Mesenchymal stem cell (in vitro differentiated cells and primary cell): ENCODE measurements at regions not wholly inside any gene's neighbourhood (a gene's known extent, or its start where the extent isn't known, plus 50 kb on each side); places are given as distances from the start of the nearest gene placed in this dataset.

Source experiments
- DNase-seq: peaks from one replicate; pipeline ENCODE4 v3.0.0-alpha.2; 2013
- H2AFZ ChIP-seq: one replicate; pipeline ENCODE4 v1.6.1; 2013; ENCODE audit warnings: low read depth, mild to moderate bottlenecking, control low read depth, inconsistent platforms, low read length, moderate library complexity
- H2AK5ac ChIP-seq: 2 replicates; pipeline ENCODE4 v1.6.1; 2013; ENCODE audit warnings: low read length, moderate library complexity, mild to moderate bottlenecking, inconsistent platforms; ENCODE audit not compliant: severe bottlenecking
- H2BK120ac ChIP-seq: one replicate; pipeline ENCODE4 v1.6.1; 2013; ENCODE audit warnings: low read depth, mild to moderate bottlenecking, inconsistent platforms, low read length, moderate library complexity
- H2BK12ac ChIP-seq, 2 experiments: one replicate each; pipeline ENCODE4 v1.6.1; 2013; ENCODE audit warnings: inconsistent platforms in 2 of 2, low read length in 2 of 2, mild to moderate bottlenecking in 2 of 2, moderate library complexity in 2 of 2, control low read depth in 1 of 2
- H2BK15ac ChIP-seq: one replicate; pipeline ENCODE4 v1.6.1; 2013; ENCODE audit warnings: mild to moderate bottlenecking, low read depth, inconsistent platforms; ENCODE audit not compliant: poor library complexity, severe bottlenecking
- H2BK5ac ChIP-seq: 2 replicates; pipeline ENCODE4 v1.6.1; 2013; ENCODE audit warnings: low read depth, mild to moderate bottlenecking, low read length, control low read depth, inconsistent platforms; ENCODE audit not compliant: poor library complexity, severe bottlenecking
- H3K14ac ChIP-seq, 2 experiments: one replicate each; pipeline ENCODE4 v1.6.1; 2013; ENCODE audit warnings: inconsistent platforms in 2 of 2, low read length in 2 of 2, control low read depth in 1 of 2, mild to moderate bottlenecking in 1 of 2, moderate library complexity in 1 of 2
- H3K18ac ChIP-seq, 2 experiments: one replicate each; pipeline ENCODE4 v1.6.1; 2013; ENCODE audit warnings: inconsistent platforms in 2 of 2, low read length in 2 of 2, control low read depth in 1 of 2, low read depth in 1 of 2, mild to moderate bottlenecking in 1 of 2
- H3K23ac ChIP-seq, 2 experiments: one replicate each; pipeline ENCODE4 v1.6.1; 2013; ENCODE audit warnings: inconsistent platforms in 2 of 2, low read length in 2 of 2, mild to moderate bottlenecking in 2 of 2, moderate library complexity in 2 of 2, control low read depth in 1 of 2
- H3K27ac ChIP-seq: 2 replicates; pipeline ENCODE4 v1.5.1; 2013; ENCODE audit warnings: mild to moderate bottlenecking, moderate library complexity, low read length, control low read depth, inconsistent platforms; ENCODE audit not compliant: poor library complexity, severe bottlenecking
- H3K27me3 ChIP-seq, 2 experiments: 2 replicates each; pipeline versions ENCODE4 v1.6.1 to v1.7.0; 2013; ENCODE audit warnings: low read length in 2 of 2, mild to moderate bottlenecking in 2 of 2, moderate library complexity in 2 of 2, control low read depth in 1 of 2, inconsistent platforms in 1 of 2; ENCODE audit not compliant: control insufficient read depth in 1 of 2, insufficient read depth in 1 of 2
- H3K36me3 ChIP-seq, 2 experiments: 2 replicates each; pipeline versions ENCODE4 v1.6.1 to v1.7.0; 2013; ENCODE audit warnings: low read length in 2 of 2, control low read depth in 1 of 2, inconsistent platforms in 1 of 2, low read depth in 1 of 2, mild to moderate bottlenecking in 1 of 2; ENCODE audit not compliant: insufficient read depth in 2 of 2, control insufficient read depth in 1 of 2
- H3K4ac ChIP-seq, 2 experiments: one replicate each; pipeline ENCODE4 v1.6.1; 2013; ENCODE audit warnings: inconsistent platforms in 2 of 2, low read length in 2 of 2, mild to moderate bottlenecking in 2 of 2, moderate library complexity in 2 of 2, control low read depth in 1 of 2, low read depth in 1 of 2
- H3K4me1 ChIP-seq: 2 replicates; pipeline ENCODE4 v1.6.1; 2013; ENCODE audit warnings: low read depth, low read length, control low read depth; ENCODE audit not compliant: control insufficient read depth, insufficient read depth
- H3K4me2 ChIP-seq: 2 replicates; pipeline ENCODE4 v1.6.1; 2013; ENCODE audit warnings: low read length, mild to moderate bottlenecking, inconsistent platforms; ENCODE audit not compliant: poor library complexity, severe bottlenecking
- H3K4me3 ChIP-seq, 2 experiments: 2 replicates each; pipeline versions ENCODE4 v1.5.1 to v1.7.0; 2013; ENCODE audit warnings: low read length in 2 of 2, mild to moderate bottlenecking in 2 of 2, control low read depth in 1 of 2, low read depth in 1 of 2; ENCODE audit not compliant: insufficient read depth in 1 of 2
- H3K79me1 ChIP-seq: replicated peaks from 2 replicates; pipeline ENCODE4 v1.6.1; 2013; ENCODE audit warnings: mild to moderate bottlenecking, control low read depth, low read length, inconsistent platforms; ENCODE audit not compliant: poor library complexity, severe bottlenecking
- H3K9ac ChIP-seq: 2 replicates; pipeline ENCODE4 v1.7.0; 2013; ENCODE audit warnings: mild to moderate bottlenecking, low read length, moderate library complexity
- H3K9me3 ChIP-seq: 2 replicates; pipeline ENCODE4 v1.7.0; 2013; ENCODE audit warnings: mild to moderate bottlenecking, low read length; ENCODE audit not compliant: control insufficient read depth
- H4K8ac ChIP-seq: one replicate; pipeline ENCODE4 v1.6.1; 2013; ENCODE audit warnings: inconsistent platforms, mild to moderate bottlenecking, low read length, moderate library complexity
- H4K91ac ChIP-seq: one replicate; pipeline ENCODE4 v1.6.1; 2013; ENCODE audit warnings: mild to moderate bottlenecking, low read length, inconsistent platforms
- WGBS: methylation state at CpG from one replicate; pipeline ENCODE4 v1.1.7; 2013; ENCODE audit warnings: mixed read lengths; 5-methylcytosine and 5-hydroxymethylcytosine counted together

DNA sequence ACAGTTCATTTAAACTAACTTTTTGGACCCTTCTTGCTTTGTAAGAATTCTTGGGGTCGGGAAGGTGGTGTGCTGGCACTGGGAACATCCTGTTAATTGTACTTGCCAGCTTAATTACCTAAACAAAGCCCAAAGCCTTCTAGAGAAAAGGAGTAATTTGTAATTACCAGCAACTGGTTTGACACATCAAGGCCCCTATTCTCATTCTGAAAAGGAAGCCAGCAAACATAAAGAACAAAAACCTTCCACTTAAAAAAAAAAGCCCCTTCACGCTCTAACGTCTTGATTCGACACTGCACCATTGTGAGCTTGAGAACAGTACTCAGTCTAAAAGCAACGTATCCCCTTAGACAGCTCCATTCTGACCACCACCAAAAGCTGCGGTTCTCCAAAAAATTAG lies 74.7 kb upstream of the RPH3AL start:
- H2AK5ac ChIP-seq: no peak overlapping the region
- H3K79me1 ChIP-seq: no peaks in the 10 kb centered on the region
- no peaks in the 10 kb centered on the region for H3K9me3 ChIP-seq
- no peaks in the 10 kb centered on the region for H3K27me3 ChIP-seq
- no peak overlapping the region for H3K4me2 ChIP-seq
- peaks cover 0 to 2% of the 10 kb centered on the region in 2 experiments for H3K36me3 ChIP-seq
- H3K14ac ChIP-seq: no peak overlapping the region
- no peak overlapping the region for H3K9ac ChIP-seq
- H3K4me3 ChIP-seq: no peak overlapping the region
- H2BK15ac ChIP-seq: no peak overlapping the region
- H4K91ac ChIP-seq: no peak overlapping the region
- 60% methylated on average over 4 of the region's 6 CpGs for WGBS
- H3K4ac ChIP-seq: no peak overlapping the region
- H2BK5ac ChIP-seq: no peak overlapping the region
- H3K27ac ChIP-seq: no peak overlapping the region
- DNase-seq: no peak
- H3K18ac ChIP-seq: no peak overlapping the region
- no peak overlapping the region for H2BK12ac ChIP-seq
- H2BK120ac ChIP-seq: no peak overlapping the region
- H2AFZ ChIP-seq: no peak overlapping the region
- H4K8ac ChIP-seq: no peak overlapping the region
- no peak overlapping the region for H3K23ac ChIP-seq
- no peaks in the 10 kb centered on the region for H3K4me1 ChIP-seq

DNA sequence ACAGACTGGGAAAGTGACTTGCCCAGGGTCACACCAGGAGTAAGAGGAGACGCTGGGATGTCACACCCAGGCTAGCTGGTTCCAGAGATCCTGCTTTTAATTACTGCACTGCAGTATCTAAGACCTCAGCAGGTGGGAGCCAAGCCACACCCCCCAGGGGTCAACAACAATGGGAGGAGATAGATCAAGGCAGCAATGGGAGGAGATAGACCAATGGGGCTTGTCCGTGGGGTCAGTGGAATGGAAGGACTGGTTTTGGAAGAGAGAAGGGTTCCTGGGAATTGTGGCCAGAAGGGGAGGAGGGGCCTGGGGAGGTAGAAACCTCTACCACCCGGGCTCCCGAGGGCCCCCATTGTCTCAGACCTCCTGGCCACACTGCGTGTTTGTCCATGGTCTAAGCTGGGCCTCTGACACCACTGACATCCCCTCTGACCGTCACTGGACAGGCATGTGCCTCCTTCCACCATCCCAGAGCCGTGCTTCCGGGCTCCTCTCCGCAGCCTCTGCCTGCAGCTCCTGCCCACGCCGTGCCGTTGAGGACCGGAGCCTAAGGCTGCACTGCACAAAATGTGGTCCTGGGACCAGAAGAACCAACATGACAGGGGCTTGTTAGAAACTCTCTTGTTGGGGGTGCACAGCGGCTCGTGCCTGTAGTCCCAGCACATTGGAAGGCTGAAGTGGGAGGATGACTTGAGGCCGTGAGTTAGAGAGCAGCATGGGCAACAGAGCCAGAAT lies 69.8 kb upstream of the RPH3AL start:
- Histone ChIP-seq H3K9ac (no peak overlapping the region), H2AFZ (no peak overlapping the region), H3K4me1 (no peaks in the 10 kb centered on the region), H3K23ac (no peak overlapping the region), H2BK15ac (no peak overlapping the region), H2BK5ac (no peak overlapping the region), H3K4me2 (no peak overlapping the region), H4K91ac (no peak overlapping the region), H3K18ac (no peak overlapping the region), H3K27me3 (no peaks in the 10 kb centered on the region), H3K4ac (no peak overlapping the region), H3K27ac (no peak overlapping the region), H3K9me3 (no peaks in the 10 kb centered on the region), H2BK12ac (no peak overlapping the region), H2AK5ac (no peak overlapping the region), H4K8ac (no peak overlapping the region), H3K14ac (no peak overlapping the region), H3K79me1 (no peaks in the 10 kb centered on the region), H3K36me3 (peaks cover 0 to 3% of the 10 kb centered on the region in 2 experiments), H2BK120ac (no peak overlapping the region), H3K4me3 (no peak overlapping the region)
- 84% methylated on average over 16 of the region's 16 CpGs for WGBS
- DNase-seq: no peak

- Histone ChIP-seq H3K27me3 (no peaks in the 10 kb centered on the region), H3K18ac (no peak overlapping the region), H2BK120ac (no peak overlapping the region), H3K79me1 (no peaks in the 10 kb centered on the region), H3K4ac (no peak overlapping the region), H4K91ac (no peak overlapping the region), H3K4me2 (no peak overlapping the region), H3K4me1 (peaks cover 4% of the 10 kb centered on the region), H2BK12ac (no peak overlapping the region), H3K14ac (no peak overlapping the region), H3K23ac (no peak overlapping the region), H2AK5ac (no peak overlapping the region), H2BK5ac (no peak overlapping the region), H2AFZ (no peak overlapping the region), H3K36me3 (peaks cover 0 to 3% of the 10 kb centered on the region in 2 experiments), H3K4me3 (no peak overlapping the region), H2BK15ac (no peak overlapping the region), H3K9ac (no peak overlapping the region), H3K27ac (no peak overlapping the region), H4K8ac (no peak overlapping the region), H3K9me3 (no peaks in the 10 kb centered on the region)
- WGBS: 92% methylated on average over 15 of the region's 15 CpGs
- DNase-seq: no peak
Observed at GRCh38 chr17:420479-421175, 68.0 kb upstream of the RPH3AL start.

- no peak overlapping the region for H3K18ac ChIP-seq
- no peak overlapping the region for H2BK120ac ChIP-seq
- H4K8ac ChIP-seq: no peak overlapping the region
- H3K23ac ChIP-seq: no peak overlapping the region
- H2BK12ac ChIP-seq: no peak overlapping the region
- 94% methylated on average over 13 of the region's 13 CpGs for WGBS
- H3K9me3 ChIP-seq: no peaks in the 10 kb centered on the region
- H3K36me3 ChIP-seq: peaks cover 5 to 9% of the 10 kb centered on the region in 2 experiments
- no peaks in the 10 kb centered on the region for H3K27me3 ChIP-seq
- no peak for DNase-seq
- no peak overlapping the region for H2BK15ac ChIP-seq
- no peak overlapping the region for H2AK5ac ChIP-seq
- peaks cover 4% of the 10 kb centered on the region for H3K4me1 ChIP-seq
- H3K27ac ChIP-seq: no peak overlapping the region
- H4K91ac ChIP-seq: no peak overlapping the region
- H3K4me3 ChIP-seq: no peak overlapping the region
- H3K14ac ChIP-seq: no peak overlapping the region
- no peak overlapping the region for H3K4me2 ChIP-seq
- no peak overlapping the region for H3K4ac ChIP-seq
- H2BK5ac ChIP-seq: no peak overlapping the region
- no peak overlapping the region for H2AFZ ChIP-seq
- H3K9ac ChIP-seq: no peak overlapping the region
- H3K79me1 ChIP-seq: no peaks in the 10 kb centered on the region
Observed at GRCh38 chr17:419073-419735, 66.6 kb upstream of the RPH3AL start.
